Activated naive CD4-positive, alpha-beta T cell (primary cell): ENCODE measurements at regions not wholly inside any gene's neighbourhood (a gene's known extent, or its start where the extent isn't known, plus 50 kb on each side); places are given as distances from the start of the nearest gene placed in this dataset.
"Not testable (repeated sequence)": the region's sequence is repeated elsewhere in the genome, so short reads cannot be mapped to it uniquely, and the experiment has no call there.

Experiments used
- DNase-seq, 4 experiments: peaks; one replicate each; lab custom pipeline; 2025; lab: John Stamatoyannopoulos, UW

DNA sequence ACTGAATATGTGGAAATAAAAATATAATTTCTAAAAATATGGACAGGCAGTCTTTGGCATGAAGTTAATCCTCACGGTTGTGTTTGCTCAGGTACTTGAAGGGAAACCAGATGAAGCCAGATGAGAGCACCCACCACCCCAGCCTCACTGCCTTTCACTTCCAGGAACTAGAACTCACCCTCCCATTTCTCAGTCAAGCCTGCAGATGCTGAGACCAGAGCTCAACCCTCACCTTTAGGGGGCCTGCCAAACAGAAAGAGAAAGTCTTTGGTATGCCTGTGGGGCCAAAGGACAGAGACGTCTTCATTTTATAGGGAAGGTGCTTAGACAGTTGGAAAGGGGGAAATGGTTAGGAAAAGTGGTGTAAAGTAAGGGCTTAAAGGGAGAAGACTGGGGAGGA is 252.8 kb upstream of the PLET1 start:
- DNase-seq = no peak

- no peak for DNase-seq
Observed at GRCh38 chr11:112514011-112514740, 253.5 kb upstream of the PLET1 start.

DNA sequence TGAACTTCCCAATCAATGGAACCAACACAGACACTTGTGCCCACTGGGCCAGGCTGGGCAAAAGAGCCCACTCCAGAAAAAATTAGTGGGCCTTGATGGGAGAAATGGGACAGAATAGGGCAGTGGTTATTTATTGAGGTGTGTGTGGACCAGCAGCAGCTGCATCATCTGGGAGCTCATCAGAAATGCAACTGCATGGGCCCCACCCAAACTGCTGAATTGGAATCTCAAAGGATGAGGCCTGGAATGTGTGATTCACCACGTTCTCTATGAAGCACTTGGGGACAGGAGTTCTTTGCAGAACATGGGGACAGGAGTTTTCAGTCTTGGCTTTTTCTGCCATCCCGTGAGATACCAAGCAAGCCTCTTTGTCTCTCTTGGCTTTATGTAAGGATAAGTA is 255.6 kb upstream of the PLET1 start:
- no peak for DNase-seq

GRCh38 chr11:112516755-112517154 is 256.1 kb upstream of the PLET1 start:
- no peak for DNase-seq

DNA sequence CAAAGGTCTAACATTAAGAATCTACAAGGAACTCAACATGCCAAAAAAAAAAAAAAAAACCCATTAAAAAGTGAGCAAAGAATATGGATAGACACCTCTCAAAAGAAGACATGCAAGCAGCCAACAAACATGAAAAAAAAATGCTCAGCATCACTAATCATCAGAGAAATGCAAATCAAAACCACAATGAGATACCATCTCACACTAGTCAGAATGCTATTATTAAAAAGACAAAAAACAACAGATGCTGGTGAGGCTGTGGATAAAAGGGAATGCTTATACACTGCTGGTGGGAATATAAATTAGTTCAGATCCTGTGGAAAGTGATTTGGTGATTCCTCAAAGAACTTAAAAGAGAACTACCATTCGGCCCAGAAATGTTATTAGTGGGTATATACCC is 257.7 kb upstream of the PLET1 start:
- DNase-seq = no peak

DNA sequence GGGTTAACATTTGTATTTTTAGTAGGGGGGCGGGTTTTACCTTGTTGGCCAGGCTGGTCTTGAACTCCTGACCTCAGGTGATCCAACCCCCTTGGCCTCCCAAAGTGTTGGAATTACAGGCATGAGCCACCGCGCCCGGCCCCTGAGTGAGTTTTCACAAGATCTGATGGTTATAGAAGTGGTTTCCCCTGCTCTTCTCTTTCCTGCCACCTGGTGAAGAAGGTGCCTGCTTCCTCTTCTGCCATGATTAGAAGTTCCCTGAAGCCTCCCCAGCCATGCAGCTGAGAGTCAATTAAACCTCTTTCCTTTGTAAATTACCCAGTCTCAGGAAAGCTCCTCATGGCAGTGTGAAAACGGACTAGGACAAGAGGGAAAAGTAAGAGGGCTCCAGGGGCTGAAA is 259.1 kb upstream of the PLET1 start:
- no peak for DNase-seq

DNA sequence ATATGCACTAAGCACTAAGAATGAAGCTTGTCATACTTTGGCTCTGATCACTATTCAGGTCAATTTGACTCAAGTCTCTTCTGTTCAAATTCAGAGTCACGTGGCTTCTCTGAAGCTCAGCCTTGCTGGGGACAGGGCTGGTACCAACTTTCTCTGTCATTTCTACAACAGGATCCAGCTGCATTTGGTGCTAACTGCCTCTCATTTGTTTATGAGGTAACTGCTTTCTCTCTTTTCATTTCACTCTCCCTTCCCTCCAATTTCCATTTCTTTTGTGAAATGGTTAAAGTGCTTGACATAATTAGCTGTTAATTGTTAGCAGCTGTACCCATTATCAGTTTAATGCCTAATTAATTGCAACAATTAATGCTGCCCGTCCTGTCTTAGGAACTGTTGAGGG is 259.7 kb upstream of the PLET1 start:
- no peak for DNase-seq

- DNase-seq = no peak
Observed at GRCh38 chr11:112522536-112522935, 261.9 kb upstream of the PLET1 start.

- no peak for DNase-seq
Observed at GRCh38 chr11:112523031-112523430, 262.4 kb upstream of the PLET1 start.

DNA sequence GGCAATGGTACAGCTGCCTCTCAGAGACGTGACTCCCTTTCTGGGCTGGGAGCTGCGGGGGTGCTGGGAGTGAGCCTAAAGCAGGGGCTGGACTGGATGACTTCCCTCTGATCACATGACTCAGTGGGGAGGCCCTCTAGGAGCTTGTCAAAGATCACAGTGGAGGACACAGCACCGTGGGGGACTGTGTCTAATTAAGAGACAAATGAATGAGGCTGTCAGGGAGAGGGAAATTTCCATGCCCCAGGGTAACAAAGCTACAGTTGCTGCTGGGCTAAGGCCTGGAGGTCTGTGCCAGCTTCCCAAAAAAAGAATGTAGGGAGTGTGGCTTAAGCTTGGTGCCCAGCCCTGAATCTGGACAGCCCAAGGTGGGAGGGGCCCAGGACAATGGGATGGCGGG is 262.8 kb upstream of the PLET1 start:
- DNase-seq = no peak

- no peak for DNase-seq
Observed at GRCh38 chr11:112523951-112524350, 263.3 kb upstream of the PLET1 start.

DNA sequence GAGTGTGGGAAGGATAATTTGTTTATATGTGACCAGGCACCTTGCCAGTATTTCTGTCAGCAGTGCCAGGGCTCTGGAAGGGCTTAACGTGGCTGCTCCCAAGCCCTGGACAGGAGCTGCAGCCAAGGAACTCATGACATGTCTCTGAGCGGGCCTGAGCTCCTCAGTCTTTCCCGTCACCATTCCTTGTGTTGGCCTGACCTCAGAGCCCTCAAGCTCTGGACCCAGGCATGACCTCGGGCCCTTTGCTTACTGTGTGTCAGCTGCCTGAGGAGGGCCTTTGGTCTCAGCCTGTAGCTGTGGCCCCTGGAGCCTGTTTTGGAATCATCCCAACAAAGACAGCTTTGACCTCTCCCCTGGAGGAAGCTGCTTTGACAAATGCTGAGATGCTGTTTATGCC is 264.1 kb upstream of the PLET1 start:
- DNase-seq = no peak

DNA sequence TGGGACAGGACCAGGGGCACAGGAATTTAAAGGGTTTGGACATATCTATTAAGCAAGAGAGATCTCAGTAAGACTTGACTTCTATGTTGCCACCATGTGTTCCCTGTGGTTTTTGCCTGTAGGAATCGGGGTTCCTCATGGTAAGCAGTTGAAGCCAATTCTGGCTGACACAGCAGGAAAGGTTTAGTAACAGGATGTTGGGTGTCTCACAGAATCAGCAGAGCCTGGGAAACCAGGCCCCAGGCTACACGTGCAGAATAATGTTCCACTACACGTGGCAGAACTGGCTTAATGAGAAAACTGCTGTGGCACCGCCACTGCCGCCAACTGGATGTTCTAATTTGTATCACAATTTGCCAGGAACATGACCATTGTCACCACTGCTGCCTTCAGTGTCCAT is 264.6 kb upstream of the PLET1 start:
- no peak for DNase-seq

DNA sequence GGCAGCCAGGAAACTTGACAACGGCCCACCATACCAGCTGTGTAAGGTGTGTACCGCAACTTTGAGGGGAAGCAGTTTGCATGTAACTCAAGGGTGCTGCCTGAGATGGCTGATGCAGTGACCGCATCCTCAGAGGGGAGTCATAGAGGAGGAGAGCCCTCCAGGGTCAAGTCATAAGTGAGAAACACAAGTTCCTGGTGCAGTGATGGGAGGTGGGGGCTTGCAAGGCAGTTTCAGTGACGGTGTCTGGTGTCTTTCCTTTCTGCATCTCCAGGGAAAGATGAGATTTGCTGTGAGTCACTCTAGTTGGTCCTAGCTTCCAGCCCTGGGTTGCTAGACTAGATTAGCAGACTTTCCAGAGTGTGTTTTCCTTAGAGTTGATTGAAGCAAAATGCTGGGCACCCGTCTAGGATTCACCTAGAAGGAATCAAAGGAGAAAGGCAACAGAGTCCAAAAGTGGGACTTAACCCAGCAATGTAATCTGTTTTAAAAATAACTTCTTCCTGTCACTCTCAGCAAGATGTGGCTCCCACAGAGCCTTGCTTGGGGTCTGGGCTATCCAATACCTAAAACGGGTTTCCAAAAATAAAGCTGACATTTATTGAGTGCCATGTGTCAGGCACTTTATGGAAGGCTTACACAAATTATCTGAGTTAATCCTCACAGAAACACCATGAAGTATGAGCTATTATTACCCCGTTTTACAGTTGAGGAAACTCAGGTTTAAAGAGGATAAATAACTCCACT is 265.4 kb upstream of the PLET1 start:
- DNase-seq = no peak

DNA sequence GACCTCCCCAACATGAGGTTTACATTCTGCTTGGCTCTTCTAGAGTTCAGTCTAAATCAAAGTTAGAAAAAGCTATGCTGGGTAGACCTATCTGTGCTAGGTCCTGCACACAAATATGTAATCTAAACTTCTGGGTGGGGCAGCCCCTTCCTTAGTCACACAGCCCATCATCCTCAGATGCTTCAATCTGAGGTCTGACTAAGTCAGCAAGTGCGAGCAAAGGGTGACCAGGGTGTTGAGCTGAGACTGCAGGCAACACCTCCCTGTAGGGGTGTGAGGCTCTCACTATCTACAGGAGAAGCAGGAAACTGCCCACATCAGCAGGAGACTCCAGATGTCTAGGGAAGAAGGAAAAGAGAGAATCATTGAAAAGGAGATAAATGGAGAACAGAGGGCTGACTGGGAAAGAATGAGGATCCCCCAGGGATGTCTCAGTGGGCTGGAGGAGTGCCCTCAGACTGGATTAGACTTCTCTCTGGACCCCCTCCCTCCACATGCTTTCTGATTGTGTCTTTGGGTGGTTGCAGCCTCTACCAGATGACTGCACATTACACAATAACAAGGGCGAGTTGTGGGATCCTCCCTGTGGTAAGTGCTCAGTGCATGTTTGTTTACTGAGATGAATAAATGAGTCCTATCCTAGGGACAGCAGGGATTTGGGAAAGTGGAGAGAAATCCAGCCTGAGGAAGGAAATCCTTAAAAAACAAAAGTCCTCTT is 266.2 kb upstream of the PLET1 start:
- no peak for DNase-seq

DNA sequence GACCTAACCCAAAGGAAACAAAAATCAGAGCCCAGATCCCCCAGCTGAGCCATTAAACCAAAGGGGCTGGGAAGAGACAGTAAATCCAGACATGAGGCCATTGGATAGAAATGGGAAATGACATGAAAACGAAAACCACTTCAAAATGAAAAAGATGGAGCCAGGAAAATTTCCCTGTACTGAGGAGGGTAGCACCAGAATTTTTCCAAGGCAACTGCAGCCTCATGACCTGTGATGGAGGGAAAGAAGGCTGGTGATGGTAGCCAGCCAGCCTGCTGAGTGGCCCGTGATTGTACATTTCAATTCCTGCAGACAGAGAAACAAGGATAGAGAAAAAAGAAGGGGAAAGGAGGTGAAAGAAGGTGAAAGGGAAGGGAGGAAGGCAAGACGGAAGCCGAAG is 268.4 kb upstream of the PLET1 start:
- DNase-seq = no peak

GRCh38 chr11:112532506-112532905 is 271.8 kb upstream of the PLET1 start:
- DNase-seq = no peak

DNA sequence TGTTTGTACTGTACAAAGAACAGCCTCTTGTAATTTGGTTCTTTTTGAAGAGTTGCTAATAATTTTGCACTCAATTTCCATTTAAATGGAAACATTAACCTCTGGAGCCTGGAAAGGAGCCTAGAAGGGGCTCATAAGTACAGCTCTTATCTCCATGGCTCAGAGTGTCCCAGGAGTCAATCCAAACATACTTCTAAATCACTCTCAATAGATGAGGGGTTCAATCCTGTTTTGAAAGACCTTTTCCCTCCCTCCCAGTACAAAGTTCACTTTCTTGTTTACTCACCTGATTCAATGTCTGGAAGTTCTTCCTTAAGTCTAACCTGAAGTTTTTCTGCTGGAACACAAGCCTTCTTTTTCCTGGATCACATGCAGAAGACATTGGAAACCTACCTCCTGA is 273.0 kb upstream of the PLET1 start:
- DNase-seq = no peak

GRCh38 chr11:112534208-112534607 is 273.5 kb upstream of the PLET1 start:
- DNase-seq = no peak

DNA sequence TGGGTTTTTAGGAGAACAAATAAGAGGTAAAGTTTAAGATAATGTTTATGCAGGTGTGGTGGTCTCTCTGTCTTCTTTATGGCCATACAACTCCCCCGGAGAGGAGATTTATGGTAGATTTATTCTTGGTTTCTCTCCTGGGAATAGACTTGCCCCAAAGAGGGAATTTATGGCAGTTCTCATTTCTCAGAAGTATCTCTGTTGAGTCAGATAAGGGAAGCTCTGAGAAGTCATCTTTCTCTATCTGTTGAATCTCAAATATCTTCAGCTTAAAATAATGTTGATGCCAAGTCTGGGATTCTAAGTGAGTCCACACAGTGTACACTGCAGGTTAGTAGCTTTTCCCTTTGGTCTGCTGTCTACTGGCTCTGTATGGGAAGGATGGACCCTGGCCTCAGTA is 276.4 kb upstream of the PLET1 start:
- DNase-seq = no peak

- no peak for DNase-seq
Observed at GRCh38 chr11:112537846-112538330, 277.2 kb upstream of the PLET1 start.

GRCh38 chr11:112538534-112539280 is 278.0 kb upstream of the PLET1 start:
- DNase-seq = no peak

- DNase-seq = not testable (repeated sequence)
Observed at GRCh38 chr11:112539281-112539555, 278.6 kb upstream of the PLET1 start.
